Upper lobe of left lung (tissue), 4 donors: ENCODE measurements at regions not wholly inside any gene's neighbourhood (a gene's known extent, or its start where the extent isn't known, plus 50 kb on each side); places are given as distances from the start of the nearest gene placed in this dataset.

Experiments
- POLR2A ChIP-seq, 4 donors: fragments of 450-650 bp; IDR thresholded peaks; one replicate each; pipeline ENCODE4 v1.5.1; 2016 to 2017; ENCODE audit warnings: antibody characterized with exemption in 4 of 4, mild to moderate bottlenecking in 2 of 4
- POLR2AphosphoS5 ChIP-seq, 2 donors: sonication (generic); formaldehyde crosslinking; IDR thresholded peaks; one replicate each; pipeline ENCODE4 v1.5.1; 2017; ENCODE audit warnings: antibody characterized with exemption in 2 of 2
- TF ChIP-seq, protein P1 (sequence below), 6 experiments: fragments of 450-650 bp in 4 of 6; fragments of 200-600 bp in 2 of 6; sonication (generic) in 2 of 6; IDR thresholded peaks; one replicate each; pipeline ENCODE4 v1.5.1; 2016 to 2019; ENCODE audit warnings: antibody characterized with exemption in 6 of 6

- TF ChIP-seq, protein P1, sequence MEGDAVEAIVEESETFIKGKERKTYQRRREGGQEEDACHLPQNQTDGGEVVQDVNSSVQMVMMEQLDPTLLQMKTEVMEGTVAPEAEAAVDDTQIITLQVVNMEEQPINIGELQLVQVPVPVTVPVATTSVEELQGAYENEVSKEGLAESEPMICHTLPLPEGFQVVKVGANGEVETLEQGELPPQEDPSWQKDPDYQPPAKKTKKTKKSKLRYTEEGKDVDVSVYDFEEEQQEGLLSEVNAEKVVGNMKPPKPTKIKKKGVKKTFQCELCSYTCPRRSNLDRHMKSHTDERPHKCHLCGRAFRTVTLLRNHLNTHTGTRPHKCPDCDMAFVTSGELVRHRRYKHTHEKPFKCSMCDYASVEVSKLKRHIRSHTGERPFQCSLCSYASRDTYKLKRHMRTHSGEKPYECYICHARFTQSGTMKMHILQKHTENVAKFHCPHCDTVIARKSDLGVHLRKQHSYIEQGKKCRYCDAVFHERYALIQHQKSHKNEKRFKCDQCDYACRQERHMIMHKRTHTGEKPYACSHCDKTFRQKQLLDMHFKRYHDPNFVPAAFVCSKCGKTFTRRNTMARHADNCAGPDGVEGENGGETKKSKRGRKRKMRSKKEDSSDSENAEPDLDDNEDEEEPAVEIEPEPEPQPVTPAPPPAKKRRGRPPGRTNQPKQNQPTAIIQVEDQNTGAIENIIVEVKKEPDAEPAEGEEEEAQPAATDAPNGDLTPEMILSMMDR (IDR thresholded peaks at IDR 0.05): no peak
- TF ChIP-seq POLR2A (IDR thresholded peaks at IDR 0.05): no peak
- no peak for TF ChIP-seq POLR2AphosphoS5 (IDR thresholded peaks at IDR 0.05)
Measured at GRCh38 chr3:146374146-146374545, 95.2 kb downstream of the PLSCR2 start.
